Aorta (tissue), 5 donors: ENCODE measurements at regions not wholly inside any gene's neighbourhood (a gene's known extent, or its start where the extent isn't known, plus 50 kb on each side); places are given as distances from the start of the nearest gene placed in this dataset.

Experiments used
- ATAC-seq: fragments of 200-7000 bp; cut with Tn5 transposase; one replicate; pipeline ENCODE4 v1.9.1; 2022; ENCODE audit warnings: moderate library complexity; ENCODE audit not compliant: low FRiP score
- DNase-seq, 2 donors: peaks; one replicate each; pipeline ENCODE4 v3.0.0-alpha.2; 2020
- H3K27ac ChIP-seq, 2 donors: one replicate each; pipeline ENCODE4 v1.5.1; 2013; ENCODE audit warnings: low read length in 2 of 2, mild to moderate bottlenecking in 2 of 2, moderate library complexity in 2 of 2, control low read depth in 1 of 2, inconsistent platforms in 1 of 2, low read depth in 1 of 2
- H3K27me3 ChIP-seq, 2 donors: one replicate each; pipeline ENCODE4 v1.6.1; 2013; ENCODE audit warnings: control low read depth in 1 of 2, low read length in 1 of 2, mild to moderate bottlenecking in 1 of 2, moderate library complexity in 1 of 2; ENCODE audit not compliant: insufficient read depth in 2 of 2, control insufficient read depth in 1 of 2
- H3K36me3 ChIP-seq, 2 donors: one replicate each; pipeline ENCODE4 v1.6.1; 2013; ENCODE audit warnings: control low read depth in 1 of 2, low read length in 1 of 2, mild to moderate bottlenecking in 1 of 2; ENCODE audit not compliant: insufficient read depth in 2 of 2, control insufficient read depth in 1 of 2
- H3K4me1 ChIP-seq, 2 donors: one replicate each; pipeline ENCODE4 v1.6.1; 2013; ENCODE audit warnings: low read length in 2 of 2, control low read depth in 1 of 2, mild to moderate bottlenecking in 1 of 2, moderate library complexity in 1 of 2; ENCODE audit not compliant: insufficient read depth in 2 of 2, control insufficient read depth in 1 of 2
- H3K4me3 ChIP-seq, 2 donors: one replicate each; pipeline ENCODE4 v1.5.1; 2013; ENCODE audit warnings: low read length in 2 of 2, control low read depth in 1 of 2, mild to moderate bottlenecking in 1 of 2
- H3K9me3 ChIP-seq: one replicate; pipeline ENCODE4 v1.6.1; 2013; ENCODE audit warnings: mild to moderate bottlenecking, low read length; ENCODE audit not compliant: control insufficient read depth
- WGBS, 2 donors: extraction: QIAGEN DNeasy Blood & Tissue Kit; methylation state at CpG; one replicate each; pipeline ENCODE4 v1.1.7; 2013; 5-methylcytosine and 5-hydroxymethylcytosine counted together
- intact Hi-C, 2 donors: fragments of 100-400 bp; cut with DNase I; formaldehyde crosslinking; loops; one replicate each; pipeline versions ENCODE4 v1.14.2 to v1.15.0; 2022
- donor health status: healthy with polysubstance abuse.
- donor health status: Bipolar disorder and iron deficiency.
- donor health status: DM: no; HTN: no; CAD: no.
- donor health status: DM: no; HTN: no; CAD: no.
- donor health status: DM: yes; HTN: yes; CAD: no.

- 65 to 71% methylated on average over 2 of the region's 2 CpGs for WGBS, 2 donors
These were observed 339.8 kb downstream of the PCDH7 start for GRCh38 chr4:31059753-31060522.

DNA sequence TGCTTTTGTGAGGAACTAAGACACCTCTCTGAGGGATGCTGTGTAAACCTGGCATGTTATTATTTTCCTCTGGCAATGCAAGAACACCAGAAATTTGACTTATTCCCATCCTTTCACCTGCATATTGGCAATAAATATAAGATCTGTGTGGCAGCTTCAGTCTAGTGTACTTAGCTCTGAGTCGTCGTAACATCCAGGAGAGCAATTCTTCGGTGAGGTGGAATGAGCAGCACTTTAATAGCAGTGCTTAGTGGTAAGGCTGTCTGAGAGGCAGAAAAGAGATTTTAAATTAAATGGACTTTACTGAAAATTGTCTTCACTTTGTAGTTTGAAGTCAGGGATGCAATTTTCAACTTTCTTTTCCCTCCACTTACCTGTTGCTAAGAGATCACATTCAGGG lies 344.9 kb downstream of the PCDH7 start:
- no peak overlapping the region for H3K4me3 ChIP-seq
- 94 to 98% methylated on average over 3 of the region's 3 CpGs for WGBS, 2 donors
- no peak overlapping the region for H3K27ac ChIP-seq
- H3K27me3 ChIP-seq, result no peaks in the 10 kb centered on the region
- no peaks in the 10 kb centered on the region for H3K9me3 ChIP-seq
- H3K4me1 ChIP-seq, result no peaks in the 10 kb centered on the region
- no peak for DNase-seq
- no peaks in the 10 kb centered on the region for H3K36me3 ChIP-seq
- intact Hi-C loops, result no loop called here
- ATAC-seq, result no peak

More at GRCh38 chr4:31059753-31060522, 339.8 kb downstream of the PCDH7 start:
- Histone ChIP-seq H3K4me3 (no peak overlapping the region), H3K4me1 (peaks cover 0 to 3% of the 10 kb centered on the region in 2 donors), H3K27me3 (no peaks in the 10 kb centered on the region), H3K9me3 (no peaks in the 10 kb centered on the region), H3K27ac (no peak overlapping the region), H3K36me3 (no peaks in the 10 kb centered on the region)
- intact Hi-C loops, result no loop called here
- no peak for ATAC-seq
- no peak for DNase-seq

DNA sequence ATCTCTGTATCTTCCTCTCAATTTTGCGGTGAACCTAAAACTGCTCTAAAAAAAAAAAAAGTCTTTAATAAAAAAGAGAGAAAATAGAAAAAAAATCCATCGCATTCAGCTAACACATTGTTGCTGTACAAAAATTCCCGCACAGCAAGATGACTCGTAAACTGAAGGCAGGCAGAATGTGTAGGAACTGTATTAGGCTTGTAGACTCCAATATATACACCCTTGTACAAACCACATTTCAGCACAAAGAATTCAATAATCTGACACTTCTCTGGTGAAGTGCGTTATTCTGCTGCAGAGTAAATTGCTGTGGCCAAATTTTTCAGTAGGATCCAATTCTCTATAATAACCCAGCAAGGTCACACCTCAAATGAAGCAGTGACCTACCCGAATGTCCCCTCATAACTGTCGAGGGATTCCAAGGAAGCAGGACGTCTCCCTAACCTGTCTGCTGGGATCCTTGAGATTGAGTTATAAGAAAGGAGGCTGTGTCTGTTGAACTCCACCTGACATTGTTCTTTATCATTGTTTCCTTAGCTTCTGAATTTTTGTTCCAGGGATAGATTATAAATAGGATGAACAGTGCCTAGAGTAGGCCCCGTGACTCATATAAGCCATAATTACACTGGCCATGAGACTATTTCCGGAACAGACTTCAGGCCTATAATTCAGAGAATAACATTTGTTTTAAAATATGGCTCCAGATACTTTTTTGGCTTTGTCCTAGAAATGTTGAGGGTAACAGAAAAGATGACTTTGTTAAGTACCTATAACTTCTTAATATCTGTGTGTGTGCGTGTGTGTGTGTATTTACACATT lies 348.3 kb downstream of the PCDH7 start:
- no peaks in the 10 kb centered on the region for H3K4me1 ChIP-seq
- ATAC-seq (no peak), DNase-seq (no peak)
- H3K9me3 ChIP-seq, result no peaks in the 10 kb centered on the region
- WGBS, 2 donors, result 59 to 65% methylated on average over 11 of the region's 11 CpGs
- H3K36me3 ChIP-seq, result no peaks in the 10 kb centered on the region
- peak overlapping the region; percentile 81 to 95 for H3K27ac ChIP-seq
- intact Hi-C loops, result no loop called here
- no peak overlapping the region for H3K4me3 ChIP-seq
- no peaks in the 10 kb centered on the region for H3K27me3 ChIP-seq

GRCh38 chr4:31069151-31069550 lies 349.0 kb downstream of the PCDH7 start:
- DNase-seq (no peak), ATAC-seq (no peak)
- peak overlapping the region; percentile 63 to 95 for H3K27ac ChIP-seq
- H3K27me3 ChIP-seq, result no peaks in the 10 kb centered on the region
- H3K4me3 ChIP-seq, result no peak overlapping the region
- H3K36me3 ChIP-seq, result no peaks in the 10 kb centered on the region
- no peaks in the 10 kb centered on the region for H3K4me1 ChIP-seq
- intact Hi-C loops, result no loop called here
- WGBS, 2 donors, result 11 to 24% methylated on average over 1 of the region's 1 CpG
- no peaks in the 10 kb centered on the region for H3K9me3 ChIP-seq

DNA sequence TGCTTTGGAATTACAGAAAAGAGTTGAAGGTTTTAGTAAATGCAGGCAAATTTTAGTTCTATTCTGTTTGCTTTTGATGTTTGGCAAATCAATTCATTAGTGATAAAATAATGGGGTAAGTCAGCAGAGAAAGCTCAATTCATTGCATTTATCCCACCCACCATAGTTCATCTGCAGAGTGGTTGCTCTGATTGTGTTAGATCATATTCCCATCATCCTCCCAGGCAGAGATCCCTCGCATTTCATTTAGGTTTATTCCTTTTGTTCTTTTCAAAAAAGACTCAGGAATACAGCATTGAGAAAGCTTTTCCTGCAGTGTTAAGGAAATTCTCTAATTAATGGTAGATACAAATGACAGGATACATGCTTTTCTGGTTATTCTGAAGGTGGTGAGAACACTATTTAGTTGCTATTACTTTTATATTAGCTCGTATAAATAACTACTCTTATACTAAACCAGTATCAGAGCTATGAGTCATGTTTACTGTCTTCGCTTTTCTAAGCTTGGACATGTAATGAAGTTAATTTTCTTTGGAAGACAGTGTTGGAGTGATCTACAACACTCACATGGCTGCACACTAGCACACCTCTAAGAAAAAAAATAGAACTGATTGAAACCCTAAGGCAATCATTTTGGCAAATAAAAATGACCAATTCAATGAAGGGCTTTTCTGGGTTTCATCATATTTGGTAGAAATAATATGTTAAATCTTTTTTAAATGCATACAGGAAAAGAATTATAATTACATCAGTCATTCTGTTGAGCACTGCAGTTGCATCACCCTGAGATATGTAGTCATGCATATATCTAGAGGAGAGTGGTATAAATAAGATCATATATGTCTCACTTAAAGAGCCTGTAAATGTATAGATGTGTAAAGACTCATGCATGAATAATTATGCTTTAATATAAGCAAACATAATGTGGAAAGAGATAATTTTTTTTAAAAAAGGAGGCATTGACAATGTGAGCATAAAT lies 351.6 kb downstream of the PCDH7 start:
- intact Hi-C loops, result no loop called here
- Histone ChIP-seq H3K4me3 (no peak overlapping the region), H3K36me3 (no peaks in the 10 kb centered on the region), H3K4me1 (peaks cover 0 to 1% of the 10 kb centered on the region in 2 donors), H3K9me3 (no peaks in the 10 kb centered on the region), H3K27me3 (no peaks in the 10 kb centered on the region), H3K27ac (no peak overlapping the region)
- 36 to 37% methylated on average over 3 of the region's 3 CpGs for WGBS, 2 donors
- no peak for ATAC-seq
- no peak for DNase-seq

DNA sequence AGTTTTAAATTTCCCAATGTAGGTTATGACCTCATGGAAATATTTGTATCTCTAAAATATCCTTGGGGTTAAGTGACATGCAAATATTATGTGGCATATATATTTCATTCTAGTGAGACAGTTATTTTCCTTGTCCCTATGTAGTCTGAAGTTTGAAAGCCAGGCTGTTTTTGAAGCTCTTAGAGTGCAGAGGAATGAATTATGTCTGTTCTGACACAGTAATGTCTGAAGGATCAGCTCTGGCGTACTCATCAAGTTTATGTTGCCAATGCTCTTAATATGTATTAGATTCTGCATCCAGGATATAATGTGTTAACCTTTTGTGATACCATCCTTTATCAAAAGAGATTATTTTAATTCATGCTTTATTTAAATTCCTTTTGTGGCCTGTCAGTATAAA lies 355.8 kb downstream of the PCDH7 start:
- no peak overlapping the region for H3K4me3 ChIP-seq
- H3K27me3 ChIP-seq, result no peaks in the 10 kb centered on the region
- no peaks in the 10 kb centered on the region for H3K9me3 ChIP-seq
- 0 to 65% methylated on average over 1 of the region's 1 CpG for WGBS, 2 donors
- intact Hi-C loops, result no loop called here
- no peaks in the 10 kb centered on the region for H3K36me3 ChIP-seq
- DNase-seq (no peak), ATAC-seq (no peak)
- H3K4me1 ChIP-seq, result peaks cover 1 to 2% of the 10 kb centered on the region in 2 donors
- no peak overlapping the region for H3K27ac ChIP-seq

DNA sequence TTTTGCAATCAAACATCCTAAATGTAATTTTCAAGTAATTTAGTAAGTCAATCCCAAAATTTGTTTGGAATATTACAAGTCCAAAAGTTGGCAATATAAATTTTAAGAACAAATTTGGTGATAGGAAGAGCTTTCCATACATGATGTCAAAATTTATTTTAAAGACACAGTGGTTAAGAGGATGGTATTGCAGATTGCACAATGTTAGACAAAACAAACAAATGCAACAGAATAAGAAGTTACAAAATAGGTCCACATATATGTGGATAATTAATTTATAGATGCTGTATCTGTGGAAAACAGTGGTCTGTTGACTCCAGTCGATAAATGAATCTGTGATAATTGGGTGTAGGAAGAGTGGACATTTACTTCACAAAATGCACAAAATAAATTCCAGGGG lies 358.5 kb downstream of the PCDH7 start:
- Histone ChIP-seq H3K27ac (no peak overlapping the region), H3K9me3 (no peaks in the 10 kb centered on the region), H3K36me3 (no peaks in the 10 kb centered on the region), H3K4me1 (peaks cover 1 to 2% of the 10 kb centered on the region in 2 donors), H3K4me3 (no peak overlapping the region), H3K27me3 (no peaks in the 10 kb centered on the region)
- ATAC-seq, result no peak
- no peak for DNase-seq
- intact Hi-C loops, result no loop called here
- WGBS, 2 donors, result 97 to 99% methylated on average over 1 of the region's 1 CpG

- intact Hi-C loops, result loop anchor here in 1 of 2 donors (10.0 kb wide), 1 partner anchor 356 kb away; the partner anchor contains the start of gene PCDH7
- Histone ChIP-seq H3K4me3 (no peak overlapping the region), H3K4me1 (peaks cover 0 to 2% of the 10 kb centered on the region in 2 donors), H3K9me3 (no peaks in the 10 kb centered on the region), H3K27ac (peak overlapping the region in 1 of 2 donors; percentile 86), H3K27me3 (no peaks in the 10 kb centered on the region), H3K36me3 (no peaks in the 10 kb centered on the region)
- ATAC-seq (no peak), DNase-seq (no peak)
- 43 to 45% methylated on average over 3 of the region's 3 CpGs for WGBS, 2 donors
These were observed 360.7 kb downstream of the PCDH7 start for GRCh38 chr4:31080887-31081286.
